ENCODE measurements at regions not wholly inside any gene's neighbourhood (a gene's known extent, or its start where the extent isn't known, plus 50 kb on each side); places are given as distances from the start of the nearest gene placed in this dataset.
A peak's percentile ranks its signal among the peaks of the same experiment; 100 is the strongest.

- DNase-seq (ENCODE audit: low spot score), result no peak
Measured at GRCh38 chr14:53807542-53807941, 149.1 kb downstream of the BMP4 start.

GRCh38 chr14:53807108-53807507 is 149.5 kb downstream of the BMP4 start:
- DNase-seq (ENCODE audit: low spot score), result no peak

GRCh38 chr14:53796734-53797133 is 159.9 kb downstream of the BMP4 start:
- DNase-seq (ENCODE audit: low spot score), result no peak

DNA sequence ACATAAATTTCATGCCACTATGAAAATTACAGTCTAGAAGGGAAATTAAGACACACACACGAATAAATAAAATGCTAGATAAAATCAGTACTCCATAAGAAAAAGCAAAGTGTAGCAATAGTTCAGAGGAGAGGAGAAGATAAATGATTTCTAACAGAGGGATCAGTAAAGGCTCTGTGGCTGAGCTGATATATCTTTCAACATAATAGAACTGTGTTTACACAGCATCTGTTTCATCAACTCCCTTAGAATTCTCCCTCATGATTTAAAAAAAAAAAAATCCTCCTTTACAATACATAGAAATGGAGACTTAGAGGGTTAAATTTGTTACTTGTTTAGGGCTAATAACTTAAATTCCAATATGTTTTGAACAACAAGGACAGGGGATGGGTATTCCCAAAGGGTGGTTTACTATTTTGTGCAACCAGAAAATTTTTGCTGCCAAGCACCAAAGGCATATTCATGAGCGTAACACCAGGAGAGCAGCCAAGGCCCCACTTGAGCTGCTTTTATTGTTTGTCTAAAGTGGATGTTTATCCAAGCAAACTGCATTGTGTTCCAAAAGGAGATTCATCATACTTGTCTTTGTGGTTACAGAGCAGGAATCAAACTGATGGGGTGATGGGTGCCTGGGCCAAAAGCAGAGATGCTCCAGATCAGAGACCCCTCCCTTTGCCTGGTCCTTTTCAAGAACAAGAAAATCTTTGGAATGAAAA is 162.7 kb downstream of the BMP4 start:
- DNase-seq (ENCODE audit: low spot score), result peak; percentile 66

DNA sequence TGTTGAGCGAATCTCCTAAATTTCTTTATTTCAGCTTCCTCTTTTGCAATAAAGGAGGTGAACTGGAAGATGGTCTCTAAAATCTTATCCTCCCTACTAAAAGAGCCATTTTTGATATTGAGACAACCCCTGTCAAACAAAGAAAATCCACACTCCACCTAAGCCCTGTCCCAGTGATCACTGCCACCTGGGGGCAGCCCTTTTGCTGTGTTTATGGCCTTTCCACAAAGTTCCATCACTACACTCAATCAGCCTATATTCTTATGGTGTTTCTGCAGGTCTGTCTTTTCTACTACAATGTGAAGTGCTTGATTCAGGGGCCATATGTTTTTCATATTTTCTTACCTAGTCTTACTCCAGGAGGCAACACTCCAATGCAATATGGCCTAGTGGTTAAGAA is 163.7 kb downstream of the BMP4 start:
- DNase-seq (ENCODE audit: low spot score), result no peak

GRCh38 chr14:53790731-53791500 is 165.7 kb downstream of the BMP4 start:
- DNase-seq (ENCODE audit: low spot score), result no peak

GRCh38 chr14:53788566-53788965 is 168.1 kb downstream of the BMP4 start:
- DNase-seq (ENCODE audit: low spot score), result no peak

GRCh38 chr14:53786045-53786444 is 170.6 kb downstream of the BMP4 start:
- no peak for DNase-seq (ENCODE audit: low spot score)

GRCh38 chr14:53784688-53785087 is 171.9 kb downstream of the BMP4 start:
- DNase-seq (ENCODE audit: low spot score), result no peak

DNA sequence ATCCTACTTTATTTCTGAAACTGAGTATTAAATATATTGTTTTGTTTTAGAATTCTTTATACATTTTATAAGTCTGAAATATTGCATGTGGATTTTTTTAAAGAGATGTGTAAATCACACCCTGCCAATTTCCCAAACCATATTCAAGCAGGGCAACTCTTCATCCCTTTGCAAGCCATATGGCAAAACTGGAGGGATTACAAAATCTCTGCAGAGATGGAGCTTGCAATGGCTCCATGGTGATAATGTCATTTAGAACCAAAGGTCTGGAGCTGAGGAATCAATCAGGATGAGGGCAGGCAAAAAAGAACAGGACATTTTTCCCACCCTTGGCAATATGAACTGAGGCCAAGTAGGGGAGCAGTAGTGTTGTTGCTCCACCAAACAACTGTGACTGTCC is 173.4 kb downstream of the BMP4 start:
- no peak for DNase-seq (ENCODE audit: low spot score)

GRCh38 chr14:53780051-53780555 is 176.5 kb downstream of the BMP4 start:
- DNase-seq (ENCODE audit: low spot score), result no peak

DNA sequence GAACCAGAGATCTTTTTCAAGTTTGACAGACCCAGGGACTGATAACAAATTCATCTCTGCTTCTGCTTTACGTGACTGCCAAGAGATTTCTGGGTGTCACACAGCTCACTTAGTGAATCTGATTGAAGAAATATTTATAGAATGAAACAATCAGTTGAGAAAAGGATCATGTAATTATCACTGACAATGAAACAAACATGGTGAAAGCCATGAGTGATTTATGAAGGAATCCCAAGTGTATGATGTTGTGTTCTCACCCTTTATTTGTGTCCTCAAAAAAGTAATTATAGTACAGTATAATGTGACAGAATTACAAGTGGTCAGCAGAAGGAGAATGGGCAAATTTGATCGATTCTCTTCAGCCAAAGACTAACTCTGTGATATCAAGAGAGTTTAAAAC is 177.3 kb downstream of the BMP4 start:
- no peak for DNase-seq (ENCODE audit: low spot score)

GRCh38 chr14:53778263-53778662 is 178.4 kb downstream of the BMP4 start:
- DNase-seq (ENCODE audit: low spot score), result no peak

- DNase-seq (ENCODE audit: low spot score), result no peak
Measured at GRCh38 chr14:53772936-53773335, 183.7 kb downstream of the BMP4 start.

DNA sequence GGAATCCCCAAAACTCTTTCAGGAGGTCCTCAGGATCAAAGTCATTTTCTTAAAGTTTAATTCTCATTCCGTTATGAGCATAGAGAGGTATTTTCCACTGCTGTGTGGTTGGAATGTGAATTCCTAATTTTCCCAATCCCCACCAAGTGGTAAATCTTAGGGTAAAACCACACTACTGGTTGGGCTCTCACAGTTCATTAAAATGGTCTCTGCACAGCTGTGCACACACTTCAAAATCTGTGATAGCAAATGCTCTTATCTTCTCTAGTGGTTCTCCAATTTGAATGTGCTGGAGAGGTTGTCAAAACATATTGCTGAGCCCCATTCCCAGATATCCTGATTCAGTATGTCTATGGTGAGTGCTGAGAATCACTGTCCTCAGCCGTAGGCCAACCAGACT is 189.1 kb downstream of the BMP4 start:
- no peak for DNase-seq (ENCODE audit: low spot score)

- no peak for DNase-seq (ENCODE audit: low spot score)
Measured at GRCh38 chr14:53766601-53767000, 190.0 kb downstream of the BMP4 start.

GRCh38 chr14:53766106-53766505 is 190.5 kb downstream of the BMP4 start:
- DNase-seq (ENCODE audit: low spot score), result no peak

DNA sequence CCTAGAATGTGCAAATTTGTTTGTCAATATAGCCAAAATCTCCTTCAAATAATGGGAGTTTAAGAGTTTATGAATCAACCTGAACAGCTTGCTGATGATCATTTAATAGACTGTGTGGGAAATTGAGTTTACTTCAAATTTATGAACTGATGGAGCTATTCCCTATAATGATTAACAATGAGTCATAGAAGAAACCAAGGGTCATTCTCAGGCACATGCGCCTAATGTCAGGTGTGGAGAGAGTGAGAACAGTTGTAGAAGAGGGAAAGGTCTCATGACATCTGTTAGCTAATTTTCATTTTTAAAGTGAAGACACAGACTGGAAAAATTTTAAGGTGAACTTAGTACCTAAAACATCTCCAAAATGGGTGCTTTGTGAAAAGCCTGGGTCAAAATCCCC is 191.8 kb downstream of the BMP4 start:
- no peak for DNase-seq (ENCODE audit: low spot score)

DNA sequence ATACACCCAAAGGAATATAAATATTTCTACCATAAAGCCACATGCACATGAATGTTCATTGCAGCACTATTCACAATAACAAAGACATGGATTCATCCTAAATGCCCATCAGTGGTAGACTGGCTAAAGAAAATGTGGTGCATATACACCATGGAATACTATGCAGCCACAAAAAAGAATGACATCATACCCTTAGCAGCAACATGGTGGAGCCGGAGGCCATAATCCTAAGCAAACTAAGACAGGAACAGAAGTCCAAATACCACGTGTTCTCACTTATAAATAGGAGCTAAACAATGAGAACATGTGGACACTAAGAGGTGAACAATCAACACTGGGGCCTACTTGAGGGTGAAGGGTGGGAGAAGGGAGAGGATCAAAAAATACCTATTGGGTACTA is 198.5 kb downstream of the BMP4 start:
- DNase-seq (ENCODE audit: low spot score), result no peak

- DNase-seq (ENCODE audit: low spot score), result no peak
Measured at GRCh38 chr14:53757732-53758131, 198.9 kb downstream of the BMP4 start.

DNA sequence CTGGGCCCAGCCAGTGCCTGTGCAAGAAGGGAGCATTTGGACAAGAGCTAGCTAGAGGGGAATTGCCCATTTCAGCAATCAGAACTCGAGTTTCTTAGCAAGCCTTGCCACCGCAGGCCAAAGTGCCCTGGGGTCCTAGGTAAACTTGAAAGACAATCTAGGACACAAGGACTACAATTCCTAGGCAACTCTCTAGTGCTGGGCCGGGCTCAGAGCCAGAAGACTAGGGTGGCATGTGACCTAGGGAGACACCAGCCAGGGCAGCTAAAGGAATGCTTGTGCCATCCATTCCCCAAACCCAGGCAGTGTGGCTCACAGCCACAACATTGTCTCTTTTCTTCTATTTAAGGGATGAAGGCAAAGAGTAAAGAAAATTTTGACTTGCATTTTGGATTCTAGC is 205.0 kb downstream of the BMP4 start:
- no peak for DNase-seq (ENCODE audit: low spot score)

- no peak for DNase-seq (ENCODE audit: low spot score)
Measured at GRCh38 chr14:53748691-53749090, 207.9 kb downstream of the BMP4 start.

DNA sequence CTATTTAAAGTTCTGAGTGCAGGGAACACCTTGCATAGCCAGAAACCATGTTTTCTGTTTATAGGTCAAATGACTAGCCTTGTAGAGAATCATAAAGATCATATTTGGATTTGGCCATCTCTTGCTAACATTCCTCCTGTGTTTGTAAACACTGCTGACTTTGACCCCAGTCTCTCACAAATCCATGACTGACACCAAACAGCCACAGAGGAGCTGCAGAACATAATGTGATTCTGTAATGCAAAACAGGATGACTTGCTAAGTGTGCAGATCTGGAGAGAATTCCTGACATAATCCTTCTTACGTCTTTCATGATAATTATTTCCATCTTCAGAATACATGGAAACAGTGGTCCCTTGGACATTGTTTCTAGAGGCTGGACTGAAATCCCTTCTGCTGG is 211.8 kb downstream of the BMP4 start:
- DNase-seq (ENCODE audit: low spot score), result no peak

DNA sequence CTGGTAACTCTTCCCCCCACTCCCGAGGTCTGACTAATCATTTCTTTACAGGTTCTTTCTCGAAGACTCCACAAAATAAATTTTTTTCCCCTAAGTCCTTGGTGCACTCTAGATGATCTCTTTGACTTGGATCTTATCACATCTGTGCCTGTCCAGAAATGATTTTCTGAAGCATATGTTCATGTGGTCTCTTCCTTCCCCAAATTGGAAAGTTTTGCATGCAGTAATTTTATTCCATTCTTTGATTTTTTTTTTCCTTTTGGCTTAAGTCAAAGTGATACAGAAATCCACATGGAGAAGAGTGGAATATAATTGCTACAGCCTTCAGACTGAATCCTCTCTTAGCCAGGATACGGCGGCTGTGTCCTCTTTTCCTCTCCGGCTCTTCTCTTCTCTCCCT is 213.3 kb downstream of the BMP4 start:
- DNase-seq (ENCODE audit: low spot score), result no peak
